Astrocyte of the cerebellum (primary cell): ENCODE measurements at regions not wholly inside any gene's neighbourhood (a gene's known extent, or its start where the extent isn't known, plus 50 kb on each side); places are given as distances from the start of the nearest gene placed in this dataset.

Source experiments
- DNase-seq: peaks from one replicate; pipeline ENCODE4 v3.0.0-alpha.2; 2011; ENCODE audit warnings: low read depth
- H3K4me3 ChIP-seq: 2 replicates; pipeline ENCODE4 v1.5.1; 2011; ENCODE audit warnings: mild to moderate bottlenecking, low read depth, low read length, moderate library complexity
- CTCF ChIP-seq: IDR thresholded peaks from 2 replicates; pipeline ENCODE4 v1.5.1; 2012; ENCODE audit warnings: low read length, low read depth, moderate library complexity, mild to moderate bottlenecking; ENCODE audit errors: missing control alignments
- in situ Hi-C: cut with HindIII; loops from 2 replicates; pipeline ENCODE4 v1.10.0; 2017; ENCODE audit warnings: low sequenced_read_pairs

- in situ Hi-C loops, result no loop called here
These were observed 2002.0 kb upstream of the CDH9 start for GRCh38 chr5:29040404-29040803.

GRCh38 chr5:29039994-29040393 lies 2001.6 kb upstream of the CDH9 start:
- TF ChIP-seq CTCF, result no peak

More at GRCh38 chr5:29040404-29040803, 2002.0 kb upstream of the CDH9 start:
- no peak for TF ChIP-seq CTCF
- no peak for DNase-seq
- no peak overlapping the region for H3K4me3 ChIP-seq

GRCh38 chr5:29037716-29038115 lies 1999.3 kb upstream of the CDH9 start:
- DNase-seq, result no peak
- in situ Hi-C loops, result no loop called here
- no peak overlapping the region for H3K4me3 ChIP-seq
- no peak for TF ChIP-seq CTCF

More at GRCh38 chr5:29039994-29040393, 2001.6 kb upstream of the CDH9 start:
- DNase-seq, result no peak
- in situ Hi-C loops, result no loop called here
- no peak overlapping the region for H3K4me3 ChIP-seq

GRCh38 chr5:29024052-29024451 lies 1985.7 kb upstream of the CDH9 start:
- TF ChIP-seq CTCF, result no peak
- no peak overlapping the region for H3K4me3 ChIP-seq
- in situ Hi-C loops, result no loop called here
- no peak for DNase-seq

- no peak overlapping the region for H3K4me3 ChIP-seq
- in situ Hi-C loops, result no loop called here
- no peak for DNase-seq
- no peak for TF ChIP-seq CTCF
These were observed 1985.2 kb upstream of the CDH9 start for GRCh38 chr5:29023541-29023940.

- TF ChIP-seq CTCF, result no peak
- no peak for DNase-seq
- in situ Hi-C loops, result no loop called here
- H3K4me3 ChIP-seq, result no peak overlapping the region
These were observed 1979.1 kb upstream of the CDH9 start for GRCh38 chr5:29017501-29017900.

- in situ Hi-C loops, result no loop called here
- no peak for TF ChIP-seq CTCF
These were observed 1977.7 kb upstream of the CDH9 start for GRCh38 chr5:29016067-29016466.

More at GRCh38 chr5:29016067-29016466, 1977.7 kb upstream of the CDH9 start:
- H3K4me3 ChIP-seq, result no peak overlapping the region
- no peak for DNase-seq
